Hepatocyte (in vitro differentiated cells): ENCODE measurements at regions not wholly inside any gene's neighbourhood (a gene's known extent, or its start where the extent isn't known, plus 50 kb on each side); places are given as distances from the start of the nearest gene placed in this dataset.

Experiments
- DNase-seq: peaks from one replicate; pipeline ENCODE4 v3.0.0-alpha.2; 2016; ENCODE audit warnings: low spot score
- H2AFZ ChIP-seq: fragments of 200-600 bp; sonication (generic); 2 replicates; pipeline ENCODE4 v1.6.0; 2016; ENCODE audit warnings: antibody characterized with exemption, mild to moderate bottlenecking
- H3K27ac ChIP-seq: fragments of 200-600 bp; sonication (generic); 2 replicates; pipeline ENCODE4 v1.5.1; 2016; ENCODE audit warnings: mild to moderate bottlenecking
- H3K27me3 ChIP-seq: fragments of 200-600 bp; sonication (generic); 2 replicates; pipeline ENCODE4 v1.6.1; 2016
- H3K36me3 ChIP-seq: fragments of 200-600 bp; sonication (generic); replicated peaks from 2 replicates; pipeline ENCODE4 v1.5.1; 2016; ENCODE audit warnings: low read depth; ENCODE audit not compliant: insufficient read depth
- H3K4me1 ChIP-seq: fragments of 200-600 bp; sonication (generic); 2 replicates; pipeline ENCODE4 v1.5.1; 2016; ENCODE audit warnings: mild to moderate bottlenecking, moderate library complexity; ENCODE audit not compliant: insufficient read depth
- H3K4me2 ChIP-seq: fragments of 200-600 bp; sonication (generic); 2 replicates; pipeline ENCODE4 v1.6.0; 2016
- H3K4me3 ChIP-seq: fragments of 200-600 bp; sonication (generic); 2 replicates; pipeline ENCODE4 v1.5.1; 2016; ENCODE audit warnings: mild to moderate bottlenecking
- H3K79me2 ChIP-seq: fragments of 200-600 bp; sonication (generic); 2 replicates; pipeline ENCODE4 v1.6.0; 2017; ENCODE audit warnings: mild to moderate bottlenecking
- H3K9me2 ChIP-seq: fragments of 200-600 bp; sonication (generic); replicated peaks from 2 replicates; pipeline ENCODE4 v1.6.0; 2017; ENCODE audit warnings: mild to moderate bottlenecking; ENCODE audit not compliant: insufficient read depth
- H3K9me3 ChIP-seq: fragments of 200-600 bp; sonication (generic); 2 replicates; pipeline ENCODE4 v1.5.1; 2016; ENCODE audit warnings: low read depth, mild to moderate bottlenecking
- H4K20me1 ChIP-seq: fragments of 200-600 bp; sonication (generic); 2 replicates; pipeline ENCODE4 v1.6.0; 2016; ENCODE audit warnings: mild to moderate bottlenecking; ENCODE audit not compliant: insufficient read depth, poor library complexity, severe bottlenecking
- CTCF ChIP-seq: fragments of 200-600 bp; sonication (generic); IDR thresholded peaks from 2 replicates; pipeline ENCODE4 v1.5.1; 2016; ENCODE audit warnings: antibody characterized with exemption, mild to moderate bottlenecking; ENCODE audit not compliant: poor library complexity
- EZH2 ChIP-seq: fragments of 200-600 bp; sonication (generic); IDR thresholded peaks from 2 replicates; pipeline ENCODE4 v1.6.1; 2016; ENCODE audit warnings: antibody characterized with exemption, mild to moderate bottlenecking, borderline replicate concordance
- EZH2phosphoT487 ChIP-seq: fragments of 200-600 bp; sonication (generic); IDR thresholded peaks from one replicate; pipeline ENCODE4 v1.6.1; 2018; ENCODE audit warnings: antibody characterized with exemption, mild to moderate bottlenecking, low read depth, moderate library complexity; ENCODE audit not compliant: unreplicated experiment, severe bottlenecking
- WGBS: methylation state at CpG from one replicate; pipeline ENCODE4 v1.1.6; 2016; ENCODE audit warnings: low lambda C conversion rate; ENCODE audit errors: missing lambda C conversion rate; 5-methylcytosine and 5-hydroxymethylcytosine counted together

- no peak overlapping the region for H2AFZ ChIP-seq
- H3K36me3 ChIP-seq, result no peaks in the 10 kb centered on the region
- no peaks in the 10 kb centered on the region for H3K4me1 ChIP-seq
- WGBS, result 76% methylated on average over 3 of the region's 3 CpGs
- H3K9me2 ChIP-seq, result no peaks in the 10 kb centered on the region
- TF ChIP-seq EZH2 (no peak), CTCF (no peak), EZH2phosphoT487 (no peak)
- no peaks in the 10 kb centered on the region for H4K20me1 ChIP-seq
- no peak overlapping the region for H3K4me3 ChIP-seq
- no peak for DNase-seq
- no peak overlapping the region for H3K27ac ChIP-seq
- H3K79me2 ChIP-seq, result no peaks in the 10 kb centered on the region
- no peaks in the 10 kb centered on the region for H3K27me3 ChIP-seq
- no peak overlapping the region for H3K4me2 ChIP-seq
- H3K9me3 ChIP-seq, result no peaks in the 10 kb centered on the region
Measured at GRCh38 chr4:14726441-14726840, 275.8 kb upstream of the CPEB2 start.

- no peaks in the 10 kb centered on the region for H4K20me1 ChIP-seq
Measured at GRCh38 chr4:14726877-14727361, 275.4 kb upstream of the CPEB2 start.

GRCh38 chr4:14729282-14730000 lies 272.8 kb upstream of the CPEB2 start:
- TF ChIP-seq EZH2phosphoT487, result no peak
- no peak for TF ChIP-seq CTCF
- TF ChIP-seq EZH2, result no peak
- DNase-seq, result no peak
- no peaks in the 10 kb centered on the region for H3K9me2 ChIP-seq
- no peaks in the 10 kb centered on the region for H3K79me2 ChIP-seq
- H3K4me2 ChIP-seq, result no peak overlapping the region
- no peak overlapping the region for H3K4me3 ChIP-seq
- no peaks in the 10 kb centered on the region for H3K27me3 ChIP-seq
- H3K36me3 ChIP-seq, result no peaks in the 10 kb centered on the region
- no peaks in the 10 kb centered on the region for H3K9me3 ChIP-seq
- no peaks in the 10 kb centered on the region for H3K4me1 ChIP-seq
- no peak overlapping the region for H3K27ac ChIP-seq
- H2AFZ ChIP-seq, result no peak overlapping the region
- no peaks in the 10 kb centered on the region for H4K20me1 ChIP-seq

More at GRCh38 chr4:14726877-14727361, 275.4 kb upstream of the CPEB2 start:
- TF ChIP-seq EZH2, result no peak
- TF ChIP-seq EZH2phosphoT487, result no peak
- TF ChIP-seq CTCF, result no peak
- Histone ChIP-seq H2AFZ (no peak overlapping the region), H3K36me3 (no peaks in the 10 kb centered on the region), H3K27me3 (no peaks in the 10 kb centered on the region), H3K4me1 (no peaks in the 10 kb centered on the region), H3K9me2 (no peaks in the 10 kb centered on the region), H3K9me3 (no peaks in the 10 kb centered on the region), H3K79me2 (no peaks in the 10 kb centered on the region), H3K4me3 (no peak overlapping the region), H3K27ac (no peak overlapping the region), H3K4me2 (no peak overlapping the region)
- 70% methylated on average over 4 of the region's 4 CpGs for WGBS
- DNase-seq, result no peak
